GM21717 (cell line): ENCODE measurements at regions not wholly inside any gene's neighbourhood (a gene's known extent, or its start where the extent isn't known, plus 50 kb on each side); places are given as distances from the start of the nearest gene placed in this dataset.

Experiments
- ATAC-seq: cut with Tn5 transposase; IDR thresholded peaks from one replicate; pipeline ENCODE4 v1.9.1; 2021; ENCODE audit warnings: mild to moderate bottlenecking, moderate library complexity; ENCODE audit not compliant: unreplicated experiment

GRCh38 chr15:60057554-60057953 lies 53.4 kb downstream of the FOXB1 start:
- no peak for ATAC-seq

DNA sequence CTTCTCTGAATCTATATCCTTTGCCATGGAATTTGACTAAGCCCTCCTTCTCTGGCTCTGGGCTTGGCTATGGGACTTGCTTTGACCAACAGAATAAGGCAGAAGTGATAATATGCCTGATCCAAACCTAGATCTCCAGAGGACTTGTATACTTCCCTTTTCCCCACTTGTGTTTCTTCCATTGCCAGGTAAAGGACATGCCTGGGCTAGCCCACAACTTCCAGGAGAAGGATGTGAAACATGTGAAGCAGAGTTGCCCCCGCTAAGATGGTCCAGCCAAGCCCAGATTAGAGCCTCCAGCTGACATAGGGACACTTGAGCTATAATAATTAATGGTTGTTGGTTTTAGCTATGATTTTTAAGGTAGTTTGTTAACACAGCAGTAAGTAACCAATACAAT lies 55.1 kb downstream of the FOXB1 start:
- no peak for ATAC-seq

DNA sequence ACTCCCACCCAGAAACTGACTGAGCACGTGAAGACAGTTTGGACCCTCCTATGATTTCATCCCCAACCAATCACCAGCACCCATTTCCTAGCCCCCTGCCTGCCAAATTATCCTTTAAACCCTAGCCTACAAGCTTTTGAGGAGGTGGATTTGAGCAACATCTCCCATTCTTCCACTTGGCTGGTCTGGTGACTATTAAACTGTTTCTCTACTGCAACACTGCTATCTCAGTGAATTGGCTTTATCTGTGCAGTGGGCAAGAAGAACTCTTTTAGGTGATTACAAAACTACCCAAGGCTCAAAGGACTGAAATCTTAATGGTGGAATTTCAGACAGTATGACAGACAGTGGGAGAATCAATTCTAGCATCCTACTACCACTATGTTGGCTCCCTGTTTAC lies 57.6 kb downstream of the FOXB1 start:
- ATAC-seq = no peak

DNA sequence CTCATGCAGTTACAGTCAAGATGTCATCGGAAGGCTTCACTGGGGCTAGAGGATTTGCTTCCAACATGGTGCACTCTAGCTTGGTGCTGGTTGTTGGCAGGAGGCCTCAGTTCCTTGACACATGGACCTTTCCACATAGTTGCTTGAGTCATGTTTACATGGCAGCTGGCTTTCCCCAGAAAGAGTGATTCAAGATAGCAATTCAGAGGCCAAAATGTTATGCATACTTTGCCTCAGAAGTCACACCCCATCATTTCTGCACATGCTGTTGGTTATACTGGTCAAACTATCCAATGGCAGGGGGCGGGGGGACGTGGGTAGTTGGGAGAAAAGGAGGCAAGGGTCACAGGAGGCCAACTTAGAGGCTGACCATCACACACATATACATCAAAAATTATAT lies 58.7 kb downstream of the FOXB1 start:
- no peak for ATAC-seq

DNA sequence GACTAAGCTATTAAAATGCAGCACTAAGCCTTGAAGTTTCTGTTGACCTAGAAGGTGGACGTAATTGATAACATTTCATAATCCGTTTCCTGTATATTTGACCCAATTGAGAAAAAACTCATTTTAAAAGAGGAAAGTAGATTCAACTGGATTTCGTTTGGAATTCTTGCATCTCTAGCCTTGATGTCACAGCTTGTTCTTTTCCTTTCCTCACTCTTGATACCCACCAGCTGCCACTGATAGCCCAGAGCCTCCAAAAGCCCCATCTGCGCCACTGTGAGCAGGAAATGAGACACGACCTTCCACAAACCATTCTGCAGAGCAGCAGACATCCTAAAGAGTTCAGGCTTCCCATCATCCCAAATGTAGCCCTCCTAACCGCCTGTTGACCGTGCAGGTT lies 61.8 kb downstream of the FOXB1 start:
- ATAC-seq = no peak

DNA sequence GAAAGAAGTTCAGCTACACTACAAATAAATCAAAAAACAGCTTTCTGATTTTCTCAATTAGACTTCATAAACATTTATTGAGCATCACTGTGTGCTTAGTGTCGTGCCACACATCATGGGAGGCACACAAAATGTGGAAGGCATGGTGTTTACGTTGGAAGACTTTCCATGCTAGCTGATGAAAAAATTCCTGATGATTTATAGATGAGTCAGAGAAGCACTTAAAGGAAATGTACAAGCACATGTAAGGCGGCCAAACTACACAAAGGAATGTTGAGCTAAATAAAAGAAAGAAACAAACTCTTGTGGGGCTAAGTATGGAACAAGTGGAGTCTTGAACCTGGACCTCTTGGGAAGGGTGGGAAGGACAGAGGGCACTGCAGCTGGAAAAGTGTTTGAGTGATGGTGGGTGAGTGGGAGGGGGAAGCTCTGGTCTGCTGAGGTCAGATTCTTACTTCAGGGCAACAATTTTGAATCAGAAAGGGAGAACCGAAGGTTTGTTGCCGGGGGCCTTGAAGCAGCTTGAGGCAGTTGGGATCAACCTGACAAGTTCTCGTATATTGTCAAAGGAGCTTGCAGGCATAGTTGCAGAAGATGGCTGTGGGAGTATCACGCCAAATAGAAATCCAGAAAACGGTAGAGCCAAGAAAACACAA lies 66.9 kb downstream of the FOXB1 start:
- ATAC-seq = no peak

DNA sequence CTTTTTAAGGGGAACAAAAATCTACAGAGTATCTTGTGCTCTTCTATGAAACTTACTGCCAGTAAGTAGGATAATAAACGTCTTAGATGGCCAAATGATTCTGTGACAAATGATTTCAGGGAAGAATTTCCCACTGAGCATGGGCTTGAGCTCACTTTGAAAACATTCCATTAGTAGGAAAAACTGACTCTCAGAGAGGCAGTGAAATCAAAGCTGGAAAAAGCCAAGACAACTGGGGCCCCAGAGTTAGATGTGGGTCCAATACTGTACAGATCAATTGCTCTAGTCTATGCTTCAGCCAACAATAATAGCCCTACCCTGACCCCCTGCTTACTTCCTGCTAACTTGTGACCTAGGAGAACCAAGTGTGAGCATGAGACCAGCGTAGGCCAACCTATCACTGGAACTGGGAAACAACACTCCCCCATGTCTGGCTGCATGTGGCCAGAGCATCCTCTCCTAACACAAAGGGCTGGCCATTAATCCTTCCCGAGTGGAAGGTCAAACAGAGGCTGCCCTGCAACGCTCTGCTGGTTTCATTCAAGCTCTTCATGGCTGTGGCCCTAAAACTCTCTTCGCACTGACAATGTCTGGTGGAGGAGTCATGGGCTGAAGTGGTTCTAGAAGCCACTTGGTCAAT lies 68.8 kb downstream of the FOXB1 start:
- ATAC-seq = no peak

- no peak for ATAC-seq
Measured at GRCh38 chr15:60073466-60073840, 69.3 kb downstream of the FOXB1 start.

DNA sequence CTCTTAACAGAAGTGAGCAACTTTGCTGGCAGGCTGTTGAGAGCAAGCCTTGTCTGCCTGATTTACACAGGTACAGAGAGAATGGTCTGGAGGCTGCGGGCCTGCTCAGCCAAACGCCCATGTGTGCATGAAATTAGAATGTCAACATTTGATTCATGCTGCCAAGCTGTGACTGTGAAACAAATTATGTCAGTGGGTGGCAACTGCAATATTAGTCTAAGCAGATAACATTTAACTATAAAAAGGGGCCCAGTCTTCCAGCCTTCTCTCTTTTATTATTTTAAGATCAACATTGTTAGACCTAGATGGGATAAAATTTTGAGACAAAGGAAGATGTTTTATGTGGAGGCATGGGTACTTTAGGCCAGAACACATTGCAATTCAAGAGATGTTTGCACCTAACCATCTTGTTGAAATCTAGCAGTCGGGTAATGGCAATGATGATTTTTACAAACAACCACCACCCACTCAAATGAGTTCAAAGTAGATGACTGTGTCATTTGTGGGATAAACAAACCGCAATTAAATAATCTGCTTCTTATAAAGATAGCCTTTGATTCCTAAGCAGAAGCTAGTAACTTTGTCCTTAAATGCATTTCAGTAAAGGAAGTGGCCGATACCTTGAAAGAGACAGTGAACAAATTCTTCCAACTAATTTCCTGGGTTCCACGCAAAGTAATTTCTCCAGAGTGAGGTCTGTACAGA lies 70.2 kb downstream of the FOXB1 start:
- no peak for ATAC-seq

DNA sequence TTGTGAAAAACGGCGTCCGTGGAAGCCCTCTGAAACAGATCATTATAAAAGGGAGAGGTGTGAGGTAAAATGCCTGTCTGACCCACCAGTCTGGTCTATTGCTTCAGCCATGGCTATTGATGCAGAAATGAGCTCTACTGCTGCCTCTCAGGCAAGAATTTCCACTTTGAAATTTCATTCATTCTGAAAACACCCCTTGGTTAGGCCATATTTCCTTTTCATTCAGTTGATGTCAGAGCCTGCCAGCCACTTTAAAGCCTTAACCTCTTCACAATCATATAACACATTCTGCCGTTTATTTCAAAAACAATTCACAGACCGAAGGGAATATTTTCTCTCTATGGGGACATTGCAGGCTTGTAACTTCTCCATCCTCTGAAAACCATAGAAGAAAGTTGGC lies 71.9 kb downstream of the FOXB1 start:
- no peak for ATAC-seq

DNA sequence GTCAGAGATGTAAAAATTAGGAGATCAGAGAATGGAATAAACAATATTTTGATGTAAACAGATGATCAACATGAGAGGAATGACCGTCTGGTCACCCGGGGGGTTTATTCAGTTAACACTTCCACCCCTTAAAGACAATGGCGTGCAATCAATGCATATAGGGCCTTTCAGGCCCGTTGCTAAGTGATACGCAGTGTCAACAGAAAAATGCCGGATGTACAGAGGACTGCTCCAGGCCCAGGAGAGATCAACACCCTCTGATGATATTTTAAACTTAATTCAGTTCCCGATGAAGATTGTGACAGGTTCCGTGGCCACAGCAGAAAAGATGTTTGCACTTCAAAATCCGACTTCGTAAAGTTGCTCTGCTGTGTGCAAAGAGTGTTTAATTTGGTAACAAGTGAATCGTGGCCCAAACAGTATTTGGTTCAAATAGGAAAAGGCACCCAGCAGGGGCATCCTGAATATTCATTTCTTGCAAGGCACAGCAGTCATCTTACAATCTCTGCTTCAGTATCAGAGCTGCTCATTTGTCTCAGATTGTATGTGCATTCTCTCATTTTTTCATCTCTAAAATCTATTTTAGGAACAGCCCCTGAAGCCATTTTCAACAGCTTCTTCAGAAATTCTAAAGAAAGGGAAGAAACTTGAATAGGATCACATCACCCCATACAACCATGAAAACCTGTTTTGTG lies 72.6 kb downstream of the FOXB1 start:
- ATAC-seq = no peak

GRCh38 chr15:60077581-60078359 lies 73.7 kb downstream of the FOXB1 start:
- no peak for ATAC-seq

GRCh38 chr15:60079210-60079609 lies 75.1 kb downstream of the FOXB1 start:
- no peak for ATAC-seq

GRCh38 chr15:60081976-60082375 lies 77.9 kb downstream of the FOXB1 start:
- ATAC-seq = no peak

- no peak for ATAC-seq
Measured at GRCh38 chr15:60083318-60083717, 79.2 kb downstream of the FOXB1 start.

- ATAC-seq = no peak
Measured at GRCh38 chr15:60086681-60087429, 82.7 kb downstream of the FOXB1 start.

DNA sequence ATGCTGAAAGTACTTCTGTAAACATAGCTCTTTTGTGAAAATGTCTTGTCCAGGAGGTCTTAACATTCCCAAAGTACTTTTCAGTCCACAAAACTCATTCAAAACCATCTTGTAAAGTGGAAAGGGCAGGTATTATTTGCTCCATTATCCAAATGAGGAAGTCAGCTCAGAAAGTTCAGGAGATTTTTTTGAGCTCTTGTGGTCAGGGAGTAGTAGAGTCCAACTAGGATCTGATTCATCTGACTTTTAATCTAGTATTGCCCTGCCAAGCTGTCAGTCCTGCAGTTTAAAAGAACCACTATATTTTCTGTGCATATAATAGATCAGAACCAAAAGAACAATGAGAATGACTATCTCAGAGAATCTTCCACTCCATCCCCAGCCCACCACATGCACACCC lies 83.5 kb downstream of the FOXB1 start:
- ATAC-seq = no peak

GRCh38 chr15:60090747-60091146 lies 86.6 kb downstream of the FOXB1 start:
- ATAC-seq = no peak

DNA sequence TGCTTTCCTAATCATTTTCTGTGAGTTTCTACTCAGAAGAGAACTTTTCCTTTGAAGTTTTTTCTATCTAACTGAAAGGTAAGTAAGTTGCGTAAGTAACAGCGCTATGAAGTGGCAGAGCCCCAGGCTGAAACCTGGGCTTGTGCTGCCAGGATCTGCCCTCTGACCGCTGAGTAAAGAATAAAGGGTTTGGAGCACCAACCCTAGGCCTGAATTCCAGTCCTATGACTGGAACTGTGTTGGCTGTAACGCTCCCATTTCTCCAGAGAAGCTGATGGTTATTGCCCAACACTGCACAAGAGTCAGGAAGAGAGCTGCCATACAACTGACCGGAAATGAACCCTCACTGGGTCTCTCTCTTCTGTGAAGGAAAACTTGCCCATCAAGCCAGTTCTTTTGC lies 87.0 kb downstream of the FOXB1 start:
- no peak for ATAC-seq

- ATAC-seq = no peak
Measured at GRCh38 chr15:60091911-60092310, 87.8 kb downstream of the FOXB1 start.
